Iris pigment epithelial cell (primary cell): ENCODE measurements at regions not wholly inside any gene's neighbourhood (a gene's known extent, or its start where the extent isn't known, plus 50 kb on each side); places are given as distances from the start of the nearest gene placed in this dataset.
A peak's percentile ranks its signal among the peaks of the same experiment; 100 is the strongest.

Experiments
- DNase-seq: peaks from one replicate; pipeline ENCODE4 v3.0.0-alpha.2; 2011; ENCODE audit warnings: low read depth

DNA sequence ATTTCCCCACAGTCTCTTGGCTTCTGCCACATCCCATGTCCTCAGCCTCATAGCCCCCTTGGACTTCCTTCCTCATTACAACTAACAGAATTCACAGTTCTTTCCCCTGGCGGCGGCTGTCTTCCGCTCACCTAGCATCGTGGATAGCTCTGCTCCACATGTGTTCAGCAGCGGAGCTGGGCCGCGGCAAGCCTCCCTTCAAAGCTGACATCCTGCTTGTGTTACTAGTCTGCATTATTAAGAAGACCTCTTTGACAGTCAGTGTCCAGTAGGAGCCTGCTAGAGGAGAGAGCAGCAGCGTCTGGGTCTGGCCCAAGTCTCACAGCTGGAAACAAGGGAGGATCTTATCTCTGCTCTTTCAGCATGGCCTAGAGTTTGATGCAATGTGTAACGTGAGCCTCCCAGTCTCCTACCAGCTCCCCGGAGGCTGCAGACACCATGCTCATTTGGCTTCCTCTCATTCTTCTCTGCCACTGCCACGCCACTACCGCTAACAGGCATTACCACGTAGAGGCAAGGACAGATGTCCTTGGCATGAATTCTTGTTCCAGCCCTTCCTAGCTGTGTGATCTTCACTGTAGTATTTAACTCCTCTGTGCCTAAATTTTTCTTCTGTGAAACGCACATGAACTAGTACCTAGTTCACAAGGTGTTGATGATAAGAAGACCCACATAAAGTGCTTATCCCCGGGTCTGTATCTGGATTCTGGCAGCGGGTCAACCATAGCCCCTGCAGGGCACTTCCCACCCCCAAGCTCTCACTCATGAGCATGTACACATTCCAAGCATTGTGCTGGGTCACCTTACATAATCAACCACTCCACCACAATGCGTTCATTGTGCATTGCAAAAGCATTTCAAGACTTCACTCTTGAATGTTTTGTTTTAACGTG lies 107.1 kb upstream of the BACH2 start:
- peak; percentile 95 for DNase-seq

GRCh38 chr6:90402831-90403192 lies 106.2 kb upstream of the BACH2 start:
- no peak for DNase-seq

DNA sequence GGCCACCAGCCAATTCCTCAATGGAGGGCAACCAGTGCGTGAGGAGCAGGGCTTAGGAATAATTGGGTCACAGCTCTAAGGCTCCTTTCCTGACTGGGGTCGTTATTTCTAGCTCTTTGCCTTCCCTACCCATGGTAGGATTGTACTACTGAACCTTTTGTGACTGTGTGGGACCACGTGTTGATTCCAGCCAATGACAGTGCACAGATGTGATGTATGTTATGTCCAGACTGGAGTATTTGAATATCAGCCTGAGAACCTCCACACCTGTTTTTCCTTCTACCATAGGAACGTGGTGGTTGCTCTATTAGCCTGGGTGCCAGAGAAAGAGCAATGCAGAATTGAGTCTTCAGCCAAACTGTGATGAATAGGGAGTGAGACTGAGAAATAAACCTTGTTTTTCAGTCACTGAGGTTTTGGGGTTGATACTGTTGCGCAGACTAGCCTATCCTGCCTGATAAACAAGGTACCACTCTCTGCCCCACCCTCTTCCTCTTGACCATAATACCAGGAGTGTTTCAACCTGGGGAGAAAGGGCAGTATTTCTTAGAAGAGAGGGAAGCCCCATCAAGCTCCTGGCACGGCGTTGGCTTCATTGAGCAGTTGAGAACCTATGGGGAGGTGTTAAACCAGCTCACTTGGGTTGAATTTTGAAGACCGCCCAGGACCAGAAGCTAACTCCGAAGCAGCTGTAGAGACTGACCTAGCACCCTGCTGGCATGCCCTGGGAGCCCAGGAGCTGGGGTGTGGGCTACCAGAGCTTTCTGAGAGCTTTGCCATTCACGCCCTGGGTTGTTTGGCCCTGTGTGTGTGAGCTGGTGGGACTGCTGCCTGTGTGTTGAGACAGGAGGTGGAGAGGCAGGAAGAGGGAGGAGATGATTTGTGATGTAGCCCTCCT lies 105.5 kb upstream of the BACH2 start:
- no peak for DNase-seq

DNA sequence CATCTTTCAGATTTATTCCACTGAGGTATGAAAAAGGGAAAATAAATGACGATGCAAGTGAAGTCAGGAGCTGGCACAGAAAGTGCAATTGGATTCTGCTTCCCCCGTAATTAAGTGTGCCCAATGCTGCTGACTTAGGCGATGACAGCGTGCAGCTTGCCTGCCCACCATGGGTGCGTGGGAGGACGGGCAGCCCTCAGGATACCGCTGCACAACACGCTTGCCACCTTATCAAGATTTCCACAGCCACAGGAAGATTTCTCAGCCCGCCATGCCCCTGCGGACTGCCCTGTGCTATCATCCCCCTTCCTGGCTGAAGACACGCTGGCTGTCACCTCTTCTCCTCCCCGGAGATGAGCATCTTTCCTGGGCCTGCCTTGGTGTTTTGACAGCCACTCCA lies 103.3 kb upstream of the BACH2 start:
- no peak for DNase-seq

- DNase-seq: peak; percentile 39
Measured at GRCh38 chr6:90397929-90398674, 101.5 kb upstream of the BACH2 start.

DNA sequence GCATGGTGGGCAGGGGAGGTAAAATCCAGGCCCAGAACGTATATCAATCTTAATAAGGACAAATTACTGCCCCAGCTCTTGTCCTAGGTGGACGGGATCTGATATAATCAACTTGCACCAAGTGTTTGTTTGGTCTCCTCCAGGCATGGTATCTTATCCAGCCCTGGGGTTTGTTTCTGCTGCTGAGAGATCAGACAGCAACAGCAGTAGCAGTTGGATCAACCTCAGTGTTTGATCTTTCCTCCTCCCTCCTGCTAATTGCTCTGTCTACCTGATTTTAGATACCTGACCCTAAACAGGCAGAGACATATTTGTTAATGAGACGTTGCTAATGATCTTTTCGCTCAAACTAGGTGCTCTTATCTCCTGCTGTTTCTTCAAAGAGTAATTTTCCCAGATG lies 100.4 kb upstream of the BACH2 start:
- no peak for DNase-seq

GRCh38 chr6:90393232-90393884 lies 96.7 kb upstream of the BACH2 start:
- peak; percentile 70 for DNase-seq

DNA sequence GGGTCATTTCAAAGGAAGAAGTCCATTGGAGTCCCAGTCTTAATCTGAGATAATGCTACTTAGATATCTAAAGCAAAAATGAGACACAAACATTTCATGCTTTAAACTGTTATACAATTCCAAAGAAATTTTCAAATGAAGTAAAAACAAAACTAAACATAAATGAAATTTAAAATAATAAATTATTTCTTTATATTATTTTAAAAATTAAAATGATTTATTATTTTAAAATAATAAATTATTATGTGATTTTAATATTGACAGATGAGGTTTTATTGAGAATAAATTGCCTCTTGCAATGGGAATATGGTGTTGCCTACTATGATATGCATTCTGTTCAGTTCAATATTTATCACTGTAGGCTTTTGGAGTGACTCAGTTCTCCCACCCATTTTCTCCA lies 93.7 kb upstream of the BACH2 start:
- DNase-seq: no peak

GRCh38 chr6:90388395-90388794 lies 91.8 kb upstream of the BACH2 start:
- DNase-seq: no peak

GRCh38 chr6:90387826-90388225 lies 91.2 kb upstream of the BACH2 start:
- DNase-seq: no peak

- DNase-seq: no peak
Measured at GRCh38 chr6:90387383-90387775, 90.7 kb upstream of the BACH2 start.

GRCh38 chr6:90386399-90387382 lies 90.0 kb upstream of the BACH2 start:
- DNase-seq: no peak

GRCh38 chr6:90385759-90386313 lies 89.2 kb upstream of the BACH2 start:
- DNase-seq: no peak

DNA sequence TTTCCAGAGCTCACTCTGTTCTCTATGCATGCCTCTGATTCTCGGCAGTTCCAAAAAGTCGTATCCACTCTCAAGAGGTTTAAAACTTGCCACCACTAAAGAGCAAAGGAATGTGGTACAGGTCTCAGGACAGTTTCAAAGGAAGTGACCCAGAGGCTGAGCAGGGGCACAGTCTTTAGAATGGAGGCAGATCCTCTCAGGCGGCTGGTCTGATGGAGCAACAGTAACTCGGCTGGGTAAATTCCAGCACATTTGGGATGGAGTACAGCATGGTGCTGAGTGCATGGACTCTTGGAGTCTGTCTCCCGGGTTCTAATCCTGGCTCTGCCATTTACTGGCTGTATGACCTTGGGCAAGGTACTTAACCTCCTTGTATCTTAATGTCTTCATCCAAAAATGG lies 88.1 kb upstream of the BACH2 start:
- no peak for DNase-seq

DNA sequence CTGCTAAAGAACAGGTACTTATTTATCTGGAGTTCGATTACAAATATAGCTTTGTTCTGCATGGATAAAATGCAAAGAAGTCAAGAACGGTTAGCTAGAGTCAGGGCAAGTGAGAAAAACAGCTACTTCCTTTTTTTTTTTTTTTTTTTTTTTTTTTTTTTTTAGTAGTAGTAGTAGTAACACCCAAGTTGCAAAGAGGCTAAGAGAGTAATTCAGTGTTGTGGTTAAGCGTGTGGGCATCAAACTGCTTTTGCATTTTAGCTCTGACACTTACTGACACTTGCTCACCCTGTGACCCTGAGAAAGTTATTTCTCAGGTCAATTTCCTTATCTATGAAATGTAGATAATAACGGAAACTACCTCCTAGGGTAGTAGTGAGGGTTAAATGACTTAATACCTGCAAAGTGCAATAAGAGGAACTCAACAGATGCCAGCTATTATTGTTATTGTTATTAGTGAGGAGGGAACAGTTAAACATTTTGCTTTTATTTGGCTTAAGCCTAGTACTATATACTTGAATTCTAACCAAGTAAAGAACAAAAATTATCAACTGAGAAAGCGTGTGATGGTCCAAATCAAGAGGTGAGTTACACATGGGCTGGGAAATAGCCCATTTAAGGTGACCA lies 86.7 kb upstream of the BACH2 start:
- DNase-seq: no peak

DNA sequence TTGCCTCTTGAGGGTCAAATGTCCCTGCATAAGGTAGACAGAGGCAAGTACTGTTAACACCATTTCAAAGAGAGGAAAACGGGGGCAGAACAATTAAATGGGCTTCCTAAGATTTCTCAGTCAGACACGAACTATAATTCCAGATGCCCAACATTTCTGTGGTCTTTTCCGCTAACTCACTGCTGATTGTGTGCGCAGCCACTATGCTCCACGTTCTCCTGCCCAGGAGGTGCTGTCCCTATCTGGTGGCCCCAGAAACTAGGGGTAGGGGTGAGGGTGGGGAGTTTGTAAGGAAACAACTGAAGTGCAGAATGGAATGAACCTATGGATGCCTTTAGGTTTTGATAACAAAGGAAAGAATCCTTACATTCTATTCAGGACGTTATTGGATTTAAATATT lies 86.1 kb upstream of the BACH2 start:
- DNase-seq: no peak

DNA sequence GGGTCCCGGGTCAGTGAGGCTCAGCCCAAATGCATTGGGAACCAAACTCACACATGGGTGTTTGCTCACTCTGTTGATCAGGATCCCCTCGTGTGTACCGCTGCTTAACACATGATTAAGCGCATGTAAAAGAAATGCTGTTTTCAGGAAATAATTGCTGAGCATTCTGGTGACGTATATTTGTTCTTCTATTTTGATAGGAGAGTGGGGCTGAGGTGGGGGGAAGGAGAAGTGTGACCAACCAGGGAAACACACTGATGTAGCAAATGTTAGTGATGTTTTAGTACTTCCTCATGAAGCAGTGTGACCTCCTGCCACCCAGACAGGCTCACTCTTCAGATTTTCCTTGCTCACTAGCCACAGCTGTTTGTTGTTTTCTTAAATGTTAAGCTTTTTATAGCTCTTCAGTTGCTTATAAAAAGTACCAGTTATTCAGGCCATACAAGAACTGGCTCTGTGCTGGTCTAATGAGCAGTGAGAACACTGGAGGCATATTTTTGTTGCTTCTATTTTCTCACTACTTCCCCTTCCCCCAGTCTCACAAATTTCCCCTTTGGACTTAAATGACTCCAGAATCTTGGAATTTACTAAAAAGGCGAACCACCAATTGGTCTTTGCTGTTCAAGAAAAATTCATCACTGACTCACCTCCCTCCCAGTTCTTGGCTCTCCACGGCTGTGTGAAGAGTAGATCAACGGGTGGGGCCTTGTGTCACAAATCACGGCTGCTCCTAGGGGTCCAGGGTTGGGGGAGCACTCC lies 79.2 kb upstream of the BACH2 start:
- DNase-seq: peak; percentile 54

GRCh38 chr6:90374201-90374600 lies 77.6 kb upstream of the BACH2 start:
- no peak for DNase-seq

DNA sequence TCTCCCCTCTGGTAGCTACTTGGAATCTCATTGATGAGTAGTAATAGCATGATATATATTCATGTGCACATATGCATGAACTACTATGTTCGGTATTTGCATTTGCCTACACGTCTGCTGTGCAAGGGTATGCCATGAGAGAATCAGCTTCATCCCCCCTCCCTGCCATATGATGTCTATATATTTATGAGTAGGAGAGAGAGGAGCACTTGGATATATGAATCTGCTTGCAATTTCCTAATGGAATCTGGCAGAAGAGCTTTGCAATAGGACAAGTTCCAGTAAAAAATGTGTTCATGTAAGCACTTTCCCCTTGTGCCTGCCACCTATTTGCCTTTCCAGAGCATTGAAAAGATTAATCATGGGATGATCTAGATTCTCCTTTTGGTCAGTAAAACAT lies 76.2 kb upstream of the BACH2 start:
- no peak for DNase-seq
